ENCODE measurements at regions not wholly inside any gene's neighbourhood (a gene's known extent, or its start where the extent isn't known, plus 50 kb on each side); places are given as distances from the start of the nearest gene placed in this dataset.
"Not testable (repeated sequence)": the region's sequence is repeated elsewhere in the genome, so short reads cannot be mapped to it uniquely, and the experiment has no call there.

- H3K4me3 ChIP-seq: no peak overlapping the region
- no peaks in the 10 kb centered on the region for H3K36me3 ChIP-seq
- H3K27ac ChIP-seq: no peak overlapping the region
- no peak for ATAC-seq (ENCODE audit: insufficient number of reproducible peaks, low FRiP score, low read depth)
- H3K27me3 ChIP-seq (replicated peaks; ENCODE audit: insufficient read depth): no peaks in the 10 kb centered on the region
- no peak for TF ChIP-seq CTCF (IDR thresholded peaks at IDR 0.05)
- no peaks in the 10 kb centered on the region for H3K9me3 ChIP-seq
- H3K4me1 ChIP-seq (ENCODE audit: control insufficient read depth in 1 of 2, low read depth in 2 of 2): no peaks in the 10 kb centered on the region
- DNase-seq (ENCODE audit: low spot score): no peak
Measured at GRCh38 chr1:157200451-157200850, 62.3 kb upstream of the ETV3 start.

- DNase-seq (ENCODE audit: low spot score) (no peak), ATAC-seq (ENCODE audit: insufficient number of reproducible peaks, low FRiP score, low read depth) (no peak)
- Histone ChIP-seq H3K9me3 (no peaks in the 10 kb centered on the region), H3K4me3 (no peak overlapping the region), H3K36me3 (no peaks in the 10 kb centered on the region), H3K4me1 (ENCODE audit: control insufficient read depth in 1 of 2, low read depth in 2 of 2) (no peaks in the 10 kb centered on the region), H3K27ac (no peak overlapping the region), H3K27me3 (replicated peaks; ENCODE audit: insufficient read depth) (no peaks in the 10 kb centered on the region)
- no peak for TF ChIP-seq CTCF (IDR thresholded peaks at IDR 0.05)
Measured at GRCh38 chr1:157199421-157199755, 61.2 kb upstream of the ETV3 start.

DNA sequence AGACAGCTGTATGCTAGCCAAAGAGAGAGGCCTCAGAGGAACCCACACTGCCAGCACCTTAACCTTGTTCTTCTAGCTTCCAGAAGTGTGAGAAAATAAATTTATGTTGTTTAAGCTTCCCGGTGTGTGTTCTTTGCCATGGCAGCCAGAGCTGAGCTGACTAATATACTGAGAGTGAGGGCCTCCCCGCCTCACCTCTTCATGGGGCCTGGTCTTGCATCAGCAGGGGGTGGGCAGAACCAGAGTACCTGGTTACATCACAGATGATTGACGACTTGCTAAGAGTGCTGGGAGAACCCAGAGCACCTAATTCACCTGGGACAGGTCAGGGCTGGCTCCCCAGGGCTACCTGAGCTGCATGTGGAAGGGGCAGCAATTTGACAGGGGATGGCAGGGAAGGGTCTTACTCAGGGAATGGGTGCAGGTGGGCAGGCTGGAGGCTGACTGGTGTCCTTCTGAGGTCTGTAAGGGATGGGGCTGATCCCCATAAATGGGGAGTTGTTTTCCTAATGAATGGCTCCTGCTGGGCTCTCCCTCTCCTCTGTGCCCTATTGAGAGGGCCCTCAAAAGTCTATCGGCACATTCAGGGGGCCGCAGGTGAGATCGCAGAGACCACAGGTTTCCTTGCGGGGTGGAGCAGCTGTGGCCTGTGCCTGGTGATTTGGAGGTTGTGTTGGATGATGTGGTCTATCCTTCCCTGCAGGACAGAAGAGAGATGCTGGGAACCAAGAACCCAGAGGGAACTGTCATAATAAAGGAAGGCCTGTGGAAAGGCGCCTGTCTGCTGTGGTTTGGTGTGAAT is 60.6 kb upstream of the ETV3 start:
- no peaks in the 10 kb centered on the region for H3K4me1 ChIP-seq (ENCODE audit: control insufficient read depth in 1 of 2, low read depth in 2 of 2)
- ATAC-seq (ENCODE audit: insufficient number of reproducible peaks, low FRiP score, low read depth) (no peak), DNase-seq (ENCODE audit: low spot score) (no peak)
- no peaks in the 10 kb centered on the region for H3K27me3 ChIP-seq (replicated peaks; ENCODE audit: insufficient read depth)
- no peaks in the 10 kb centered on the region for H3K9me3 ChIP-seq
- H3K36me3 ChIP-seq: no peaks in the 10 kb centered on the region
- no peak overlapping the region for H3K4me3 ChIP-seq
- H3K27ac ChIP-seq: no peak overlapping the region
- no peak for TF ChIP-seq CTCF (IDR thresholded peaks at IDR 0.05)

- no peaks in the 10 kb centered on the region for H3K27me3 ChIP-seq (replicated peaks; ENCODE audit: insufficient read depth)
- no peak overlapping the region for H3K27ac ChIP-seq
- DNase-seq (ENCODE audit: low spot score) (no peak), ATAC-seq (ENCODE audit: insufficient number of reproducible peaks, low FRiP score, low read depth) (no peak)
- H3K4me1 ChIP-seq (ENCODE audit: control insufficient read depth in 1 of 2, low read depth in 2 of 2): no peaks in the 10 kb centered on the region
- H3K36me3 ChIP-seq: no peaks in the 10 kb centered on the region
- H3K9me3 ChIP-seq: no peaks in the 10 kb centered on the region
- no peak overlapping the region for H3K4me3 ChIP-seq
- TF ChIP-seq CTCF (IDR thresholded peaks at IDR 0.05): no peak
Measured at GRCh38 chr1:157197906-157198435, 59.8 kb upstream of the ETV3 start.

GRCh38 chr1:157196670-157197456 is 58.7 kb upstream of the ETV3 start:
- H3K36me3 ChIP-seq; H3K27me3 ChIP-seq (replicated peaks; ENCODE audit: insufficient read depth); ATAC-seq (ENCODE audit: insufficient number of reproducible peaks, low FRiP score, low read depth); H3K4me3 ChIP-seq; DNase-seq (ENCODE audit: low spot score); H3K9me3 ChIP-seq; H3K27ac ChIP-seq; H3K4me1 ChIP-seq (ENCODE audit: control insufficient read depth in 1 of 2, low read depth in 2 of 2): not testable (repeated sequence)

Data from thoracic aorta (tissue), 2 donors.